Right cardiac atrium (tissue), 5 donors: ENCODE measurements at regions not wholly inside any gene's neighbourhood (a gene's known extent, or its start where the extent isn't known, plus 50 kb on each side); places are given as distances from the start of the nearest gene placed in this dataset.
A peak's percentile ranks its signal among the peaks of the same experiment; 100 is the strongest.

ENCODE experiments used
- ATAC-seq, 2 donors: fragments of 200-7000 bp; cut with Tn5 transposase; one replicate each; pipeline versions ENCODE4 v1.8.0 to v1.9.1; 2020; ENCODE audit warnings: moderate library complexity in 2 of 2, mild to moderate bottlenecking in 1 of 2
- DNase-seq, 3 donors: peaks; one replicate each; pipeline ENCODE4 v3.0.0-alpha.2; 2020
- H3K27ac ChIP-seq: one replicate; pipeline ENCODE4 v1.5.1; 2013; ENCODE audit warnings: mild to moderate bottlenecking, low read length, control low read depth, moderate library complexity
- H3K27me3 ChIP-seq: one replicate; pipeline ENCODE4 v1.6.1; 2013; ENCODE audit not compliant: control insufficient read depth, insufficient read depth
- H3K4me1 ChIP-seq: one replicate; pipeline ENCODE4 v1.6.1; 2013; ENCODE audit warnings: low read length; ENCODE audit not compliant: control insufficient read depth, insufficient read depth
- H3K4me3 ChIP-seq: one replicate; pipeline ENCODE4 v1.5.1; 2013; ENCODE audit warnings: low read length, control low read depth
- H3K9me3 ChIP-seq: one replicate; pipeline ENCODE4 v1.6.1; 2013; ENCODE audit warnings: low read length; ENCODE audit not compliant: control insufficient read depth
- WGBS: extraction: QIAGEN DNeasy Blood & Tissue Kit; methylation state at CpG from one replicate; pipeline ENCODE4 v1.1.7; 2013; 5-methylcytosine and 5-hydroxymethylcytosine counted together
- intact Hi-C, 4 donors: fragments of 100-400 bp; cut with DNase I; formaldehyde crosslinking; loops; one replicate each; pipeline versions ENCODE4 v1.11.0 to v1.14.0; 2022 to 2023
- donor health status: healthy with polysubstance abuse.
- donor health status: DM: no; HTN: yes; CAD: no.
- donor health status: DM: no; HTN: no; CAD: no.
- donor health status: DM: no; HTN: yes; CAD: no; lungs with severe emphysema.
- donor health status: DM: yes; HTN: yes; CAD: no.

GRCh38 chrX:40485102-40485826 lies 95.5 kb upstream of the ATP6AP2 start:
- 83% methylated on average over 6 of the region's 6 CpGs for WGBS
- ATAC-seq, result no peak
- no peak overlapping the region for H3K4me3 ChIP-seq
- intact Hi-C loops, result no loop called here
- no peaks in the 10 kb centered on the region for H3K9me3 ChIP-seq
- no peaks in the 10 kb centered on the region for H3K27me3 ChIP-seq
- no peaks in the 10 kb centered on the region for H3K4me1 ChIP-seq
- no peak for DNase-seq
- no peak overlapping the region for H3K27ac ChIP-seq

- H3K4me1 ChIP-seq, result no peaks in the 10 kb centered on the region
- DNase-seq (no peak), ATAC-seq (no peak)
- WGBS, result 62% methylated on average over 8 of the region's 8 CpGs
- no peak overlapping the region for H3K4me3 ChIP-seq
- H3K27me3 ChIP-seq, result no peaks in the 10 kb centered on the region
- H3K9me3 ChIP-seq, result no peaks in the 10 kb centered on the region
- no peak overlapping the region for H3K27ac ChIP-seq
- intact Hi-C loops, result no loop called here
Measured at GRCh38 chrX:40484408-40485091, 96.2 kb upstream of the ATP6AP2 start.

GRCh38 chrX:40483502-40483901 lies 97.3 kb upstream of the ATP6AP2 start:
- H3K4me3 ChIP-seq, result no peak overlapping the region
- no peaks in the 10 kb centered on the region for H3K27me3 ChIP-seq
- WGBS, result 96% methylated on average over 2 of the region's 2 CpGs
- H3K4me1 ChIP-seq, result no peaks in the 10 kb centered on the region
- DNase-seq (no peak), ATAC-seq (no peak)
- no peaks in the 10 kb centered on the region for H3K9me3 ChIP-seq
- H3K27ac ChIP-seq, result no peak overlapping the region
- intact Hi-C loops, result no loop called here

- Histone ChIP-seq H3K9me3 (no peaks in the 10 kb centered on the region), H3K27ac (no peak overlapping the region), H3K27me3 (no peaks in the 10 kb centered on the region), H3K4me3 (no peak overlapping the region), H3K4me1 (no peaks in the 10 kb centered on the region)
- 96% methylated on average over 7 of the region's 7 CpGs for WGBS
- DNase-seq, result no peak
- no peak for ATAC-seq
- intact Hi-C loops, result no loop called here
Measured at GRCh38 chrX:40479777-40480318, 100.9 kb upstream of the ATP6AP2 start.

GRCh38 chrX:40478474-40479065 lies 102.2 kb upstream of the ATP6AP2 start:
- WGBS, result 88% methylated on average over 2 of the region's 2 CpGs
- no peaks in the 10 kb centered on the region for H3K4me1 ChIP-seq
- intact Hi-C loops, result no loop called here
- H3K27me3 ChIP-seq, result no peaks in the 10 kb centered on the region
- no peak for DNase-seq
- H3K9me3 ChIP-seq, result no peaks in the 10 kb centered on the region
- no peak overlapping the region for H3K4me3 ChIP-seq
- ATAC-seq, result no peak
- no peak overlapping the region for H3K27ac ChIP-seq

GRCh38 chrX:40476958-40477357 lies 103.8 kb upstream of the ATP6AP2 start:
- Histone ChIP-seq H3K27ac (no peak overlapping the region), H3K4me3 (no peak overlapping the region), H3K27me3 (no peaks in the 10 kb centered on the region), H3K4me1 (no peaks in the 10 kb centered on the region), H3K9me3 (no peaks in the 10 kb centered on the region)
- intact Hi-C loops, result no loop called here
- ATAC-seq (no peak), DNase-seq (no peak)
- 79% methylated on average over 7 of the region's 7 CpGs for WGBS

GRCh38 chrX:40474645-40475044 lies 106.1 kb upstream of the ATP6AP2 start:
- ATAC-seq, result no peak
- Histone ChIP-seq H3K9me3 (no peaks in the 10 kb centered on the region), H3K27me3 (no peaks in the 10 kb centered on the region), H3K4me1 (no peaks in the 10 kb centered on the region), H3K27ac (no peak overlapping the region), H3K4me3 (no peak overlapping the region)
- 54% methylated on average over 9 of the region's 9 CpGs for WGBS
- intact Hi-C loops, result no loop called here
- DNase-seq, result no peak

- ATAC-seq (peak in 1 of 2 donors; percentile 45), DNase-seq (peak; percentile 17 to 62 (median 61))
- Histone ChIP-seq H3K27ac (no peak overlapping the region), H3K27me3 (no peaks in the 10 kb centered on the region), H3K9me3 (no peaks in the 10 kb centered on the region), H3K4me3 (no peak overlapping the region), H3K4me1 (peaks cover 3% of the 10 kb centered on the region)
- 16% methylated on average over 14 of the region's 14 CpGs for WGBS
- intact Hi-C loops, result no loop called here
Measured at GRCh38 chrX:40474205-40474626, 106.6 kb upstream of the ATP6AP2 start.

- Histone ChIP-seq H3K4me1 (peaks cover 3% of the 10 kb centered on the region), H3K27me3 (no peaks in the 10 kb centered on the region), H3K27ac (no peak overlapping the region), H3K9me3 (no peaks in the 10 kb centered on the region), H3K4me3 (no peak overlapping the region)
- 86% methylated on average over 8 of the region's 8 CpGs for WGBS
- DNase-seq (no peak), ATAC-seq (no peak)
- intact Hi-C loops, result no loop called here
Measured at GRCh38 chrX:40473460-40474204, 107.1 kb upstream of the ATP6AP2 start.

- Histone ChIP-seq H3K27me3 (no peaks in the 10 kb centered on the region), H3K27ac (no peak overlapping the region), H3K4me1 (peaks cover 3% of the 10 kb centered on the region), H3K9me3 (no peaks in the 10 kb centered on the region), H3K4me3 (no peak overlapping the region)
- DNase-seq, result peak in 1 of 3 donors; percentile 55
- 19% methylated on average over 16 of the region's 16 CpGs for WGBS
- intact Hi-C loops, result no loop called here
- ATAC-seq, result peak; percentile 28 to 34
Measured at GRCh38 chrX:40471965-40472648, 108.7 kb upstream of the ATP6AP2 start.
